Endothelial cell of hepatic sinusoid (primary cell): ENCODE measurements at regions not wholly inside any gene's neighbourhood (a gene's known extent, or its start where the extent isn't known, plus 50 kb on each side); places are given as distances from the start of the nearest gene placed in this dataset.

Experiments
- in situ Hi-C: cut with HindIII; loops from 2 replicates; pipeline ENCODE4 v1.10.0; 2017; ENCODE audit warnings: low sequenced_read_pairs

DNA sequence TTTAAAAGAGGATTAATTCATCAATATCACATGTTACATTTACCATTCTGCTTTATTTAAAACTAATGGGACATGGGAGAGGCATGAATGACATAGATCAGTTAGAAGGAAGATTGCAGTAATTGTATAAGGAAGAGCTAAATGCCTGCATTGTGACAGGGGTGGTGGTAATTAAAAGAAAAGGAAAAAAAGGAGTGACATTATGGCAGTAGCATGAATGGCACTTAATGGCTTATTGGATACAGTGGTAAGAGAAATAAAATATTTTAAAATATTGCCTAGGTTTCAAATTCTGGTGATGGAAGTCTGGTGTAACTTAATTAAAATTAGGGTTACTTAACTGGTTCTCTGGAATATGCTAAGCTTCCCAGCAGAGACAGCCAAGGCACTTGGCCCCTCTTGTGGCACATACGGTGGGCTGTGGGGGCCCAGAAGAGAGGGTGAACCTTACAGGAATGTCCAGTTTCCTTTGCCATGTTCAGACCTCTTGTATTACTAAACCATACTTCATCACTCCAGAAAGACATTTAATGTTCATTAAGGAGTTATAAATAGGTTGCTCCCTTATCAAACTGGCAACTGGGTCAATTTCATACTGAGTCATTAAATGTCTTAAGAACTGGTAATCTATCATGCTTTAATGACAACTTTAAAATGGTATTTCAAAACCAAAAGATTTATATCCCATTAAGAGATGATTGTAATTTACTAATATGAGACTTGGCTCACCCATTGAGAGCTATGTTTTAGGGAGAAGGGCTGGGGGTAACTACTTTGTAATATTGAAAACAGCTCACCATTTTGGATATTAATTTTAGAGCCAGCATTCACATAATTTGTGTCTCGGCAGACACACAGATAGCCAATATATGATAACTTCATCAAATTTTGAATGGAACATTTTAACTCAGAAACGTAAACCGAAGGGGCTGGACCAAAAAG, 798.9 kb upstream of the PIK3C3 start:
- in situ Hi-C loops = loop anchor here (10.0 kb wide), 1 partner anchor 61 kb away; no protein-coding TSS in a partner anchor

- in situ Hi-C loops = loop anchor here (10.0 kb wide), 1 partner anchor 60 kb away; no protein-coding TSS in a partner anchor
Measured at GRCh38 chr18:41155025-41155424, 800.0 kb upstream of the PIK3C3 start.

- in situ Hi-C loops = loop anchor here (10.0 kb wide), 1 partner anchor 59 kb away; no protein-coding TSS in a partner anchor
Measured at GRCh38 chr18:41153871-41154270, 801.2 kb upstream of the PIK3C3 start.

GRCh38 chr18:41150316-41150715, 804.7 kb upstream of the PIK3C3 start:
- in situ Hi-C loops = loop anchor here (10.0 kb wide), 1 partner anchor 56 kb away; no protein-coding TSS in a partner anchor

DNA sequence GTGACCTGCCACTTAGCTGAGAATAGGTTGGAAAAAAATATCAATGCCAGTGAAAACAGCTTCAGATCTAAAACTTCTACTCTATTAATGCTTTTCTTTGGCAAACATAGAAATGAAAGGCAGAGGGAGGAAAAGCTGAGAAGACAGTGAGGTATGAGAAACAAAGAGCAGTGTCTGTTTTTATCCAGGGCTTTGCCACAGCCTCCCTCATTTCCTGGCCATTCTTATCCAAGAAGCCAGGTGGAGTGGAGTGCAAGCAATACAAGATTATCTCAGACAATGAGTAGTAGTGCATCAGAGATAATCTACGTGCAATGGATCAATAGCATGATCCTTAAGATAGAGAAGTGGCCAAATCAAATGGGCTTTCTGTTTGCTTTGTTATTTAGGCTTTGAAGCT, 808.7 kb upstream of the PIK3C3 start:
- in situ Hi-C loops = no loop called here

DNA sequence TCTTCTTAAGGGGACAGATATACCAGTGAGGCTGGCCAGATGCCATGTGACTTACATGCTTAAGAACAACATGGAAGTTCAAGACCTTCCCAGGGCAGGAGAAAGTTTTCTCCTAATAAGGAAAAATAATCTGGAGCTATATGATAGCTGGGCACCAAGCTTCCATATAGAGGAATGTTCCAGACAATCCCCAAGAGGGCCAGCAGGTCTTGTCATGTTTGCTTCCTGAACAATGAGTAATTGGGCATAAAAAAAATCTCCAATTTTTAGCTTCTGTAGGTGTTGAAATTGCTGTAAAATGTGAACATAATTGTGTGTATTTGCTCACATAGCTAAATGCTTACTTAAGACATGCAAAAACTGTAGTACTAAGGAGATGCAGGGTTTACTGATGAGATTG, 809.5 kb upstream of the PIK3C3 start:
- in situ Hi-C loops = no loop called here

GRCh38 chr18:41144441-41144840, 810.6 kb upstream of the PIK3C3 start:
- in situ Hi-C loops = no loop called here

DNA sequence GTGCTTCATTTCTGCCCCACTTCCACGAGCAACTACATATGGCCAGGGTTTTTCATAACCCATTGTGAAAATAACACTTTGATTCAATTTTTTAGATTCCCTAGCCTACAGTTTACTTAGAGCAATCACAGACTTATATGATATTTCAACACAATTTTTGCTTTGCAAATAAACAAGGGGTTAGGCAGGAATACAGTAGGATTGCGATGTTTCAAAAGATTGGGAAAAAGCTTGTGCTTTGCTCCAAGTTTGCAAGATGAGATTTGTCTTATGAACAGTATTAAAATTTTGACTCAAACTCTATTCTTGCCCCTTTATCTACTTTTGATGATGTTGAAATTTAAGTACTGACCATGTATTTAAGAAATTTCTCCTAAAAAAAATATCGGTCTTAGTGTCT, 814.5 kb upstream of the PIK3C3 start:
- in situ Hi-C loops = no loop called here

DNA sequence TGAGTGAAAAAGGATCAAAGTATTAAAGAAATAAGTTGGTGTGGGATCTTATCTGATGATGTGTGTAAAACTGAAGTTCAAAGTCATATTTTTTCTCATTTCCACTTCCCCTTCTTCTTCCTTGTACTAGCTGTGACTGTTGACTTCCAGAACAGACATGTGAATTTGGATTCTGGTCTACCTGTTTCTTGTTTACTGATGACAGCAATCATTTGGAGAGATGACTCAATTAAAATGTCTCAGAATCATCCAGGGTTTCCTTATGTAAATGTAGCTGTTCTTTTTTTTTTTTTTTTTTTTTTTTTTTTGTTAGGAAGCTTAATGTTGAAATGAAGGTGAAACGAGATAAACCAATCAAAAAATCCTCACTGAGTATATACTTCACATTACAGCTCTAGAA, 819.9 kb upstream of the PIK3C3 start:
- in situ Hi-C loops = no loop called here

DNA sequence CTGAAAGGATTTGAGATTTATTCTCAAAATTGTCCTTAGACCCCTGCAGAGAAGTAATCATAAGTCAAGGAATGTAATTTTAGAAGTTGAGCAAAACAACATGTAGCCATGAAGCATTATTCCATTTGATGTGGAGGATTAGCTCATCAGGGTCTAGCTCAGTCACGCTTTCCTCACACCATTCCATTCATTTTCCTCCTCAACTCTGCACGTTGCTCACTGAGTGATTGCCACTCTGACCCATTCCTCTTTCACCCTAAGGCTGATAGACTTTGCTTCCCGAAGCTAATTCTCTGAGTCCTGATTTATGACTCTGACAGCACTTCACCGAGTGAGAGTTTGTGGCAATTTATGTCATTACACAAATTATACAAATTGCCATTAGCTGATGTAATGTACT, 820.6 kb upstream of the PIK3C3 start:
- in situ Hi-C loops = no loop called here

DNA sequence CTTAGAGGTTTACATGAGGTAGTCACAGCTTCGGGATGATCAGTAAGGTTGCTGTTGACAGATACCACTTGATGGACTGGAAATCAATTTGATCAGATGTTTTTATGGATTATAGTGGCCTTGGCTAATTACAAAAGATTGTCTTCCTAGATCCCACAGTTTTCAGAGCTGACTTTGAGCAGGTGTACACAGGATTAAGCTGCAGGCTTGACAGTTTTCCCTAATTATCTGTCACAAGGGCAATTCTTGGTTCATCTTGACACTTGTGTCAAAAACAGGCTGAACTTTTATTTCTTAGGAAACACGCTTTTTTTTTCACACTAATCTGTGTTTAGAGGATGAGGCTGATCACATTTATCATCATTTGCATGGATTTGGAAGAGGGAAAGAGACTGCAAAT, 824.0 kb upstream of the PIK3C3 start:
- in situ Hi-C loops = no loop called here

DNA sequence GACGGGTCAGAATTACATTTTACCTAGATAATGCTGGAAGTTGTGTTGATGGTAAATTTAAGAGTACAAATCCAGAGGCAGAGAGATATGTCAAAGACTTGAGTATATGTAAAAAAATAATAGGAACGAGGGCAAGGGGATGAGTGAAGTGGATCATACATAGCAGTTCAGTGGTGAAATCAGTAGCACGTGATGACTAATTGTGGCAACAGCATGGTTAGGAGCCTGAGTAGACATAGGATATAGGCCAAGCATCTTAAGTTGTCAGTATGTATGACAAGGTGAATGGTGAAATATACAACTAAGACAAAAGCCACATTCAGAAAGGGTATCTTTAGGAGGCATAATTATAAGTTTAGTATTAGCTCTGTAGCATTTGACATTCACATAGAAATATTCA, 826.5 kb upstream of the PIK3C3 start:
- in situ Hi-C loops = no loop called here

- in situ Hi-C loops = no loop called here
Measured at GRCh38 chr18:41128126-41128525, 826.9 kb upstream of the PIK3C3 start.

- in situ Hi-C loops = no loop called here
Measured at GRCh38 chr18:41126541-41127235, 828.3 kb upstream of the PIK3C3 start.

DNA sequence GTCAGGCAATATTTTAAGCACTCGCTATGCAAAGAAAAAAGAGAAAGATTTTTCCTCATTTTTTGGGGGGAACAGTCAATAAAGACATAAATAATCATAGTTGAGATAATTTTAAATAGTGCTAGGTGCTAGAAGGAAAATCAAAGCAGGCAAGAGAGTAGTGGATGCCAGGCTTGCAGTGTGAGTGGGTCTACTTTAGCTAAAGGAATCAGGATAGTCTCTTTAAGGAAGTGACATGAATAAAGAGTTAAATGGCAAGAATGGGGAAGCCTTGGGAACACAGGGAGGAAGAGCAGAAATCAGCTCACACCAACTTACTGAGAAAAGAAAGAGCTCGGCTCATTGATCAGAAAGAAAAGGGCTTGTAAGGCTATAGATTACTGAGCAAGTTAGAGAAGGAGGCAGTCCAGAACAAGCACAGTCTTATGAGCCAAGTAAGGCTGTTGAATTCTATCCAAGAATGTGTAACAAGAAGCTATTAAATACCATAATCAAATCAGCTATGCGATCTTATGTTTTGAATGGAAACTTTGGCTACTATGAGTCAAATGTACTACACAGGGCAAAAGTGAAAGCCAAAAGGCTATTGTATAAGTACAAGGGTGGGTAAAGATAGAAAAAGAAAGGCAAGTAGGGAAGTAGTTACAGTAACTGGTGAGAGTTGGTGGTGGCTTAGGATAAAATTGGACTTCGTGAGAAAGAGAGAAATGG, 833.8 kb upstream of the PIK3C3 start:
- in situ Hi-C loops = no loop called here

GRCh38 chr18:41119031-41119430, 836.0 kb upstream of the PIK3C3 start:
- in situ Hi-C loops = no loop called here

GRCh38 chr18:41113885-41114482, 841.0 kb upstream of the PIK3C3 start:
- in situ Hi-C loops = no loop called here

- in situ Hi-C loops = loop anchor here (10.0 kb wide), 1 partner anchor 55 kb away; no protein-coding TSS in a partner anchor
Measured at GRCh38 chr18:41099451-41099850, 855.6 kb upstream of the PIK3C3 start.

DNA sequence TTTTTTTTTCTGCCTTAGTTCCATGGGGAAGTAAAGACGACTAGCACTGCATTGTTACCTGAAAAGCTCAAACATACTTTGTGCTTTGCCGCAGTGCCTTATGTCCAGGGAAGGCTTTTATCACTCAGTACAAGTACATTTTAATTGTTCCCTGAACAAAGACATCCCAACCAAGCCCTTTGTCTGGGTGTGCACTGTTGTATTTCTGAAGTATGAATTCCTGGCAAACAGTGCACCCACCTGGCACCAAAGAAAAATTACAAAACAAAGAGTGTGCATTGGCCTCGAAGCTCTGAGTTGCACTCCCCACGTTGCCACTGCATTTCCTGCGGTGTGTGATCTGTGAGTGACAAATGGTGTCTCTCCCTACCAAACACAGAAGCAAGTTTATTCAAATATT, 858.5 kb upstream of the PIK3C3 start:
- in situ Hi-C loops = loop anchor here (10.0 kb wide), 1 partner anchor 58 kb away; no protein-coding TSS in a partner anchor

- in situ Hi-C loops = no loop called here
Measured at GRCh38 chr18:41077076-41077475, 878.0 kb upstream of the PIK3C3 start.

GRCh38 chr18:41075212-41075611, 879.8 kb upstream of the PIK3C3 start:
- in situ Hi-C loops = no loop called here
